Right lobe of liver (tissue), 4 donors: ENCODE measurements at regions not wholly inside any gene's neighbourhood (a gene's known extent, or its start where the extent isn't known, plus 50 kb on each side); places are given as distances from the start of the nearest gene placed in this dataset.

Experiments
- POLR2A ChIP-seq: fragments of 450-650 bp; IDR thresholded peaks from one replicate; pipeline ENCODE4 v1.6.1; 2017; ENCODE audit warnings: antibody characterized with exemption, mild to moderate bottlenecking
- TF ChIP-seq, protein P1 (sequence below), 4 donors: fragments of 200-600 bp in 3 of 4; fragments of 450-650 bp in 1 of 4; IDR thresholded peaks; one replicate each; pipeline versions ENCODE4 v1.5.1 to v1.8.0; 2016 to 2022; ENCODE audit warnings: antibody characterized with exemption in 4 of 4, mild to moderate bottlenecking in 2 of 4
- donor health status: DM: no; HTN: no; CAD: no.
- donor health status: DM: no; HTN: no; CAD: no.
- donor health status: DM: no; HTN: yes; CAD: no.

DNA sequence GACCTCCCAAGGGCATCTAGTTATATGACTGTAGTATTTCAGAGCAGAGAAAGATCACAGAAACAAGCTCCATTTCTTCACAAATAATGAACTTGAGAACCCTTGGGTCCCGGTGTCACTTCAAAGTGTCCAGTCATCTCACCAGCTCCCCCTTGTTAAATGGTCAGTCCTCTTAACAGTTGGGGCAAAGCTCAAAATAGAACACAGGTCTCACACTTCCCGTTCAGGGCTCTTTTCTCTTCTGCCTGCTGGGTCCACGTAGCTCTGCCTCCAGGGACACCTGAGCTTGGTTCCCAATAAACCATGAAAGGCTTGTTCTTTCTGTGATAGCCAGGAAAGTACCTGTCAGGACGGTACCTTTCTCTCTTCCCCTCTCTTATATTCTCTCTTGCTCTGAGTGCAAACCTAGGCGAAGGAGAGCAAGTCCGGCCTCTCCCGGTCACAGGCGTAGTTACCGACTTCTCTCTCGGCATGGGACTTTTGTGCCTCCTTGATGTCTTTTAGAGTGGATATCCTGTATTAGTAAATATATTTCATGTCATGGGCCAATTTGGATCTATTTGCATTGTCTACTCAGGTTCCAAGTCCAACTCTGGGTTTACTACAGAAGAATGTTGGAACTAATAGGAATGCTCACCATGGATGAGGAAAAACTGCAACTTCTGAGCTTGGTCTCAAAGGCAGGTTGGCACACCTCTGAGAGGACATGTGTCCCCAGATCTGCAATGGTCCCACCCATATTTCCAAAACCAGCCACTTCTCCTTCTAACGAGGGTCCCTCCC, 118.8 kb upstream of the PARP11 start:
- TF ChIP-seq, protein P1, sequence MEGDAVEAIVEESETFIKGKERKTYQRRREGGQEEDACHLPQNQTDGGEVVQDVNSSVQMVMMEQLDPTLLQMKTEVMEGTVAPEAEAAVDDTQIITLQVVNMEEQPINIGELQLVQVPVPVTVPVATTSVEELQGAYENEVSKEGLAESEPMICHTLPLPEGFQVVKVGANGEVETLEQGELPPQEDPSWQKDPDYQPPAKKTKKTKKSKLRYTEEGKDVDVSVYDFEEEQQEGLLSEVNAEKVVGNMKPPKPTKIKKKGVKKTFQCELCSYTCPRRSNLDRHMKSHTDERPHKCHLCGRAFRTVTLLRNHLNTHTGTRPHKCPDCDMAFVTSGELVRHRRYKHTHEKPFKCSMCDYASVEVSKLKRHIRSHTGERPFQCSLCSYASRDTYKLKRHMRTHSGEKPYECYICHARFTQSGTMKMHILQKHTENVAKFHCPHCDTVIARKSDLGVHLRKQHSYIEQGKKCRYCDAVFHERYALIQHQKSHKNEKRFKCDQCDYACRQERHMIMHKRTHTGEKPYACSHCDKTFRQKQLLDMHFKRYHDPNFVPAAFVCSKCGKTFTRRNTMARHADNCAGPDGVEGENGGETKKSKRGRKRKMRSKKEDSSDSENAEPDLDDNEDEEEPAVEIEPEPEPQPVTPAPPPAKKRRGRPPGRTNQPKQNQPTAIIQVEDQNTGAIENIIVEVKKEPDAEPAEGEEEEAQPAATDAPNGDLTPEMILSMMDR (IDR thresholded peaks at IDR 0.05), result peak in 1 of 4 donors; percentile 12
- no peak for TF ChIP-seq POLR2A
